SK-N-SH treated with all-trans-retinoic acid at 6 μM for 48 hours (cell line): ENCODE measurements at regions not wholly inside any gene's neighbourhood (a gene's known extent, or its start where the extent isn't known, plus 50 kb on each side); places are given as distances from the start of the nearest gene placed in this dataset.

Source experiments
- ARNTL ChIP-seq: fragments of 450-650 bp; formaldehyde crosslinking; IDR thresholded peaks from 2 replicates; pipeline ENCODE4 v1.5.0; 2020; ENCODE audit warnings: low read depth, mild to moderate bottlenecking, moderate library complexity, borderline replicate concordance
- CSDC2 ChIP-seq: fragments of 250-450 bp; sonication (Bioruptor Pico); IDR thresholded peaks from 2 replicates; pipeline ENCODE4 v1.5.0; 2020; ENCODE audit warnings: mild to moderate bottlenecking, moderate library complexity
- GLIS3 ChIP-seq: fragments of 250-450 bp; sonication (Bioruptor Pico); IDR thresholded peaks from 2 replicates; pipeline ENCODE4 v1.5.0; 2020; ENCODE audit warnings: mild to moderate bottlenecking, moderate library complexity
- RARB ChIP-seq: fragments of 250-450 bp; sonication (Bioruptor Pico); IDR thresholded peaks from 2 replicates; pipeline ENCODE4 v1.8.0; 2021; ENCODE audit warnings: mild to moderate bottlenecking, moderate library complexity
- SNAI2 ChIP-seq: fragments of 250-450 bp; sonication (Bioruptor Pico); IDR thresholded peaks from 2 replicates; pipeline ENCODE4 v1.5.0; 2020; ENCODE audit warnings: mild to moderate bottlenecking, moderate library complexity
- ZC3H10 ChIP-seq: fragments of 250-450 bp; sonication (Bioruptor Pico); IDR thresholded peaks from 2 replicates; pipeline ENCODE4 v1.5.1; 2021; ENCODE audit warnings: mild to moderate bottlenecking, moderate library complexity
- ZFP3 ChIP-seq: fragments of 250-450 bp; sonication (Bioruptor Pico); IDR thresholded peaks from 2 replicates; pipeline ENCODE4 v1.5.0; 2020; ENCODE audit warnings: mild to moderate bottlenecking, moderate library complexity
- ZFP30 ChIP-seq: fragments of 450-650 bp; formaldehyde crosslinking; IDR thresholded peaks from 2 replicates; pipeline ENCODE4 v1.5.0; 2022; ENCODE audit warnings: mild to moderate bottlenecking, moderate library complexity
- ZNF8 ChIP-seq: fragments of 450-650 bp; formaldehyde crosslinking; IDR thresholded peaks from 2 replicates; pipeline ENCODE4 v1.5.0; 2020; ENCODE audit warnings: mild to moderate bottlenecking, moderate library complexity
- TF ChIP-seq, protein P1 (sequence below): fragments of 250-450 bp; sonication (Bioruptor Pico); IDR thresholded peaks from 2 replicates; pipeline ENCODE4 v1.8.0; 2021; ENCODE audit warnings: low read depth, mild to moderate bottlenecking, moderate library complexity, borderline replicate concordance
- TF ChIP-seq, protein P2 (sequence below): fragments of 250-450 bp; sonication (Bioruptor Pico); IDR thresholded peaks from 2 replicates; pipeline ENCODE4 v1.8.0; 2020; ENCODE audit warnings: mild to moderate bottlenecking, moderate library complexity, borderline replicate concordance
- TF ChIP-seq, protein P3 (sequence below): fragments of 250-450 bp; sonication (Bioruptor Pico); IDR thresholded peaks from 2 replicates; pipeline ENCODE4 v1.5.1; 2020; ENCODE audit warnings: low read depth, mild to moderate bottlenecking, moderate library complexity
- TF ChIP-seq, protein P4 (sequence below): fragments of 250-450 bp; sonication (Bioruptor Pico); IDR thresholded peaks from 2 replicates; pipeline ENCODE4 v1.5.0; 2020; ENCODE audit warnings: mild to moderate bottlenecking, moderate library complexity
- TF ChIP-seq, protein P5 (sequence below): fragments of 250-450 bp; sonication (Bioruptor Pico); IDR thresholded peaks from 2 replicates; pipeline ENCODE4 v1.5.1; 2021; ENCODE audit warnings: mild to moderate bottlenecking, moderate library complexity

DNA sequence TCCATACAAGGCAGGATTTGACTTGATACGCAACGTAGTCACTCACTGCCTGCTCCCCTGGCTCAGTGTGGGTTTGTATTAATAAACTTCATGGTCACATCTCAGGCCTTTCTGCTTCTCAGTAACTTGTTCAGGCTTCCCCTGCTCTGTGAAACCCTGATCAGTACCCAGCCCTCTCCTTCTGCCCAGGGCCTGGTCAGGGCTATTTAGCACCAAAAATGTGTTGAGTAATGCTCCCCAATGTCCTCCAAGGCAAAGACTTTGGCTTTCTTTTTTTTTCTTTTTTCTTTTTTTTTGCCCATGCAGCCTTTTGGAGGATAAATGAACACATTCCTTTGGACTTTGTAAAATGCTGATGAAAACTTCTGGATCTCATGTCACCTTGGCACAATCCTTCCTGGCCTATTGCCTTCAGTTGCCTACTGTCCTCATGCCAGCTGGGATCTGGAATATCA is 399.2 kb upstream of the KLF4 start:
- TF ChIP-seq ZFP30 (no peak), ARNTL (CRISPR knock-in tag) (no peak), CSDC2 (CRISPR knock-in tag) (no peak), RARB (CRISPR knock-in tag) (no peak), ZNF8 (CRISPR knock-in tag) (no peak), SNAI2 (CRISPR knock-in tag) (no peak), ZC3H10 (CRISPR knock-in tag) (no peak), ZFP3 (CRISPR knock-in tag) (no peak), GLIS3 (CRISPR knock-in tag) (no peak)
- TF ChIP-seq, protein P1, sequence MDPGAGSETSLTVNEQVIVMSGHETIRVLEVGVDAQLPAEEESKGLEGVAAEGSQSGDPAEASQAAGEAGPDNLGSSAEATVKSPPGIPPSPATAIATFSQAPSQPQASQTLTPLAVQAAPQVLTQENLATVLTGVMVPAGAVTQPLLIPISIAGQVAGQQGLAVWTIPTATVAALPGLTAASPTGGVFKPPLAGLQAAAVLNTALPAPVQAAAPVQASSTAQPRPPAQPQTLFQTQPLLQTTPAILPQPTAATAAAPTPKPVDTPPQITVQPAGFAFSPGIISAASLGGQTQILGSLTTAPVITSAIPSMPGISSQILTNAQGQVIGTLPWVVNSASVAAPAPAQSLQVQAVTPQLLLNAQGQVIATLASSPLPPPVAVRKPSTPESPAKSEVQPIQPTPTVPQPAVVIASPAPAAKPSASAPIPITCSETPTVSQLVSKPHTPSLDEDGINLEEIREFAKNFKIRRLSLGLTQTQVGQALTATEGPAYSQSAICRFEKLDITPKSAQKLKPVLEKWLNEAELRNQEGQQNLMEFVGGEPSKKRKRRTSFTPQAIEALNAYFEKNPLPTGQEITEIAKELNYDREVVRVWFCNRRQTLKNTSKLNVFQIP (CRISPR knock-in tag): no peak
- TF ChIP-seq, protein P2, sequence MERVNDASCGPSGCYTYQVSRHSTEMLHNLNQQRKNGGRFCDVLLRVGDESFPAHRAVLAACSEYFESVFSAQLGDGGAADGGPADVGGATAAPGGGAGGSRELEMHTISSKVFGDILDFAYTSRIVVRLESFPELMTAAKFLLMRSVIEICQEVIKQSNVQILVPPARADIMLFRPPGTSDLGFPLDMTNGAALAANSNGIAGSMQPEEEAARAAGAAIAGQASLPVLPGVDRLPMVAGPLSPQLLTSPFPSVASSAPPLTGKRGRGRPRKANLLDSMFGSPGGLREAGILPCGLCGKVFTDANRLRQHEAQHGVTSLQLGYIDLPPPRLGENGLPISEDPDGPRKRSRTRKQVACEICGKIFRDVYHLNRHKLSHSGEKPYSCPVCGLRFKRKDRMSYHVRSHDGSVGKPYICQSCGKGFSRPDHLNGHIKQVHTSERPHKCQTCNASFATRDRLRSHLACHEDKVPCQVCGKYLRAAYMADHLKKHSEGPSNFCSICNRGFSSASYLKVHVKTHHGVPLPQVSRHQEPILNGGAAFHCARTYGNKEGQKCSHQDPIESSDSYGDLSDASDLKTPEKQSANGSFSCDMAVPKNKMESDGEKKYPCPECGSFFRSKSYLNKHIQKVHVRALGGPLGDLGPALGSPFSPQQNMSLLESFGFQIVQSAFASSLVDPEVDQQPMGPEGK (CRISPR knock-in tag): no peak
- TF ChIP-seq, protein P3, sequence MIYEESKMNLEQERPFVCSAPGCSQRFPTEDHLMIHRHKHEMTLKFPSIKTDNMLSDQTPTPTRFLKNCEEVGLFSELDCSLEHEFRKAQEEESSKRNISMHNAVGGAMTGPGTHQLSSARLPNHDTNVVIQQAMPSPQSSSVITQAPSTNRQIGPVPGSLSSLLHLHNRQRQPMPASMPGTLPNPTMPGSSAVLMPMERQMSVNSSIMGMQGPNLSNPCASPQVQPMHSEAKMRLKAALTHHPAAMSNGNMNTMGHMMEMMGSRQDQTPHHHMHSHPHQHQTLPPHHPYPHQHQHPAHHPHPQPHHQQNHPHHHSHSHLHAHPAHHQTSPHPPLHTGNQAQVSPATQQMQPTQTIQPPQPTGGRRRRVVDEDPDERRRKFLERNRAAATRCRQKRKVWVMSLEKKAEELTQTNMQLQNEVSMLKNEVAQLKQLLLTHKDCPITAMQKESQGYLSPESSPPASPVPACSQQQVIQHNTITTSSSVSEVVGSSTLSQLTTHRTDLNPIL (CRISPR knock-in tag): no peak
- TF ChIP-seq, protein P4, sequence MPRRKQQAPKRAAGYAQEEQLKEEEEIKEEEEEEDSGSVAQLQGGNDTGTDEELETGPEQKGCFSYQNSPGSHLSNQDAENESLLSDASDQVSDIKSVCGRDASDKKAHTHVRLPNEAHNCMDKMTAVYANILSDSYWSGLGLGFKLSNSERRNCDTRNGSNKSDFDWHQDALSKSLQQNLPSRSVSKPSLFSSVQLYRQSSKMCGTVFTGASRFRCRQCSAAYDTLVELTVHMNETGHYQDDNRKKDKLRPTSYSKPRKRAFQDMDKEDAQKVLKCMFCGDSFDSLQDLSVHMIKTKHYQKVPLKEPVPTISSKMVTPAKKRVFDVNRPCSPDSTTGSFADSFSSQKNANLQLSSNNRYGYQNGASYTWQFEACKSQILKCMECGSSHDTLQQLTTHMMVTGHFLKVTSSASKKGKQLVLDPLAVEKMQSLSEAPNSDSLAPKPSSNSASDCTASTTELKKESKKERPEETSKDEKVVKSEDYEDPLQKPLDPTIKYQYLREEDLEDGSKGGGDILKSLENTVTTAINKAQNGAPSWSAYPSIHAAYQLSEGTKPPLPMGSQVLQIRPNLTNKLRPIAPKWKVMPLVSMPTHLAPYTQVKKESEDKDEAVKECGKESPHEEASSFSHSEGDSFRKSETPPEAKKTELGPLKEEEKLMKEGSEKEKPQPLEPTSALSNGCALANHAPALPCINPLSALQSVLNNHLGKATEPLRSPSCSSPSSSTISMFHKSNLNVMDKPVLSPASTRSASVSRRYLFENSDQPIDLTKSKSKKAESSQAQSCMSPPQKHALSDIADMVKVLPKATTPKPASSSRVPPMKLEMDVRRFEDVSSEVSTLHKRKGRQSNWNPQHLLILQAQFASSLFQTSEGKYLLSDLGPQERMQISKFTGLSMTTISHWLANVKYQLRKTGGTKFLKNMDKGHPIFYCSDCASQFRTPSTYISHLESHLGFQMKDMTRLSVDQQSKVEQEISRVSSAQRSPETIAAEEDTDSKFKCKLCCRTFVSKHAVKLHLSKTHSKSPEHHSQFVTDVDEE (CRISPR knock-in tag): no peak
- TF ChIP-seq, protein P5, sequence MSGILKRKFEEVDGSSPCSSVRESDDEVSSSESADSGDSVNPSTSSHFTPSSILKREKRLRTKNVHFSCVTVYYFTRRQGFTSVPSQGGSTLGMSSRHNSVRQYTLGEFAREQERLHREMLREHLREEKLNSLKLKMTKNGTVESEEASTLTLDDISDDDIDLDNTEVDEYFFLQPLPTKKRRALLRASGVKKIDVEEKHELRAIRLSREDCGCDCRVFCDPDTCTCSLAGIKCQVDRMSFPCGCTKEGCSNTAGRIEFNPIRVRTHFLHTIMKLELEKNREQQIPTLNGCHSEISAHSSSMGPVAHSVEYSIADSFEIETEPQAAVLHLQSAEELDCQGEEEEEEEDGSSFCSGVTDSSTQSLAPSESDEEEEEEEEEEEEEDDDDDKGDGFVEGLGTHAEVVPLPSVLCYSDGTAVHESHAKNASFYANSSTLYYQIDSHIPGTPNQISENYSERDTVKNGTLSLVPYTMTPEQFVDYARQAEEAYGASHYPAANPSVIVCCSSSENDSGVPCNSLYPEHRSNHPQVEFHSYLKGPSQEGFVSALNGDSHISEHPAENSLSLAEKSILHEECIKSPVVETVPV (CRISPR knock-in tag): no peak
